GM19239 (cell line): ENCODE measurements at regions not wholly inside any gene's neighbourhood (a gene's known extent, or its start where the extent isn't known, plus 50 kb on each side); places are given as distances from the start of the nearest gene placed in this dataset.
A peak's percentile ranks its signal among the peaks of the same experiment; 100 is the strongest.
"Not testable (repeated sequence)": the region's sequence is repeated elsewhere in the genome, so short reads cannot be mapped to it uniquely, and the experiment has no call there.

ENCODE experiments used
- DNase-seq: peaks from one replicate; pipeline ENCODE4 v3.0.0; 2011; ENCODE audit warnings: low spot score; ENCODE audit not compliant: insufficient read length
- FAIRE-seq: peaks from 2 replicates; lab custom pipeline; 2011; peaks lifted over from hg19 to GRCh38; lab: Jason Lieb, UNC

- DNase-seq, FAIRE-seq: not testable (repeated sequence)
Measured at GRCh38 chr1:148432318-148432717, 50.8 kb downstream of the PPIAL4G start.

GRCh38 chr1:148429856-148430255 is 53.2 kb downstream of the PPIAL4G start:
- DNase-seq, FAIRE-seq: not testable (repeated sequence)

GRCh38 chr1:148426940-148427611 is 56.0 kb downstream of the PPIAL4G start:
- not testable (repeated sequence) for FAIRE-seq, DNase-seq

GRCh38 chr1:148426385-148426784 is 56.7 kb downstream of the PPIAL4G start:
- not testable (repeated sequence) for DNase-seq, FAIRE-seq

GRCh38 chr1:148424143-148425003 is 58.7 kb downstream of the PPIAL4G start:
- FAIRE-seq, DNase-seq: not testable (repeated sequence)

- DNase-seq, FAIRE-seq: not testable (repeated sequence)
Measured at GRCh38 chr1:148422921-148423320, 60.2 kb downstream of the PPIAL4G start.

- FAIRE-seq, DNase-seq: not testable (repeated sequence)
Measured at GRCh38 chr1:148417241-148417640, 65.9 kb downstream of the PPIAL4G start.

- FAIRE-seq, DNase-seq: not testable (repeated sequence)
Measured at GRCh38 chr1:148413385-148413784, 69.7 kb downstream of the PPIAL4G start.

- FAIRE-seq, DNase-seq: not testable (repeated sequence)
Measured at GRCh38 chr1:148404786-148405568, 78.1 kb downstream of the PPIAL4G start.

- FAIRE-seq, DNase-seq: not testable (repeated sequence)
Measured at GRCh38 chr1:148403925-148404324, 79.2 kb downstream of the PPIAL4G start.

- DNase-seq, FAIRE-seq: not testable (repeated sequence)
Measured at GRCh38 chr1:148403085-148403456, 80.0 kb downstream of the PPIAL4G start.

GRCh38 chr1:148402152-148403084 is 80.7 kb downstream of the PPIAL4G start:
- FAIRE-seq = peak; percentile 49
- DNase-seq = not testable (repeated sequence)

- not testable (repeated sequence) for FAIRE-seq, DNase-seq
Measured at GRCh38 chr1:148397516-148397915, 85.6 kb downstream of the PPIAL4G start.

- not testable (repeated sequence) for FAIRE-seq
Measured at GRCh38 chr1:148392505-148392904, 90.6 kb downstream of the PPIAL4G start.

GRCh38 chr1:148391323-148391722 is 91.8 kb downstream of the PPIAL4G start:
- not testable (repeated sequence) for FAIRE-seq, DNase-seq

More at GRCh38 chr1:148392505-148392904, 90.6 kb downstream of the PPIAL4G start:
- not testable (repeated sequence) for DNase-seq

- no peak for FAIRE-seq
Measured at GRCh38 chr1:148389027-148389339, 94.1 kb downstream of the PPIAL4G start.

GRCh38 chr1:148388260-148389026 is 94.7 kb downstream of the PPIAL4G start:
- FAIRE-seq (no peak), DNase-seq (peak; percentile 71)

More at GRCh38 chr1:148389027-148389339, 94.1 kb downstream of the PPIAL4G start:
- no peak for DNase-seq

- FAIRE-seq = not testable (repeated sequence)
Measured at GRCh38 chr1:148387949-148388259, 95.2 kb downstream of the PPIAL4G start.

More at GRCh38 chr1:148387949-148388259, 95.2 kb downstream of the PPIAL4G start:
- not testable (repeated sequence) for DNase-seq
